OCI-LY7 (cell line): ENCODE measurements at regions not wholly inside any gene's neighbourhood (a gene's known extent, or its start where the extent isn't known, plus 50 kb on each side); places are given as distances from the start of the nearest gene placed in this dataset.

ENCODE experiments used
- EZH2phosphoT487 ChIP-seq: fragments of 200-600 bp; sonication (generic); IDR thresholded peaks from 2 replicates; pipeline ENCODE4 v1.6.1; 2018; ENCODE audit warnings: low read depth, borderline replicate concordance, mild to moderate bottlenecking, mixed run types, antibody characterized with exemption, low read length, moderate library complexity, mixed read lengths
- TF ChIP-seq, protein P1 (sequence below): fragments of 200-600 bp; sonication (generic); conservative IDR thresholded peaks from 2 replicates; pipeline ENCODE4 v1.5.1; 2014; ENCODE audit warnings: mild to moderate bottlenecking, antibody characterized with exemption, low read length, moderate library complexity, mixed read lengths

DNA sequence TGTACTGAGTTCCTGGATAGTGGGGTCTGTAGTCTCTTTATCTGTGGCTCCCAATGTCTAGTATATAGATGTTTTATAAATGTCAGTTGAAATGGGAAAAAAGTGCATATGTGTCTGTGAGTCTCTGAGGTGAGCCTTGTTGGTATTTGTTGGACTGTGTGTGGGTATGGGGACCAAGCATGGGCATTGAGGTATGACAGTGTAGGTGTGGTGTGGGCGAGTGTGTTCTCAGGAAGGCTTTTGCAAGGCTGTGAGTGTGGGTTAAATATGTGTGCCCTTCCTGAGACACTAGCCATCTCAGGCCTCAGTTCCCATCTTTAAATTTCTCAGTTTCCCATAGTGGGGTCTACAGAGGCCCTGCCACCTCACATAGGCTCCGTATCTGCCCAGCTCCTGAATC is 440.2 kb upstream of the CCL2 start:
- TF ChIP-seq, protein P1, sequence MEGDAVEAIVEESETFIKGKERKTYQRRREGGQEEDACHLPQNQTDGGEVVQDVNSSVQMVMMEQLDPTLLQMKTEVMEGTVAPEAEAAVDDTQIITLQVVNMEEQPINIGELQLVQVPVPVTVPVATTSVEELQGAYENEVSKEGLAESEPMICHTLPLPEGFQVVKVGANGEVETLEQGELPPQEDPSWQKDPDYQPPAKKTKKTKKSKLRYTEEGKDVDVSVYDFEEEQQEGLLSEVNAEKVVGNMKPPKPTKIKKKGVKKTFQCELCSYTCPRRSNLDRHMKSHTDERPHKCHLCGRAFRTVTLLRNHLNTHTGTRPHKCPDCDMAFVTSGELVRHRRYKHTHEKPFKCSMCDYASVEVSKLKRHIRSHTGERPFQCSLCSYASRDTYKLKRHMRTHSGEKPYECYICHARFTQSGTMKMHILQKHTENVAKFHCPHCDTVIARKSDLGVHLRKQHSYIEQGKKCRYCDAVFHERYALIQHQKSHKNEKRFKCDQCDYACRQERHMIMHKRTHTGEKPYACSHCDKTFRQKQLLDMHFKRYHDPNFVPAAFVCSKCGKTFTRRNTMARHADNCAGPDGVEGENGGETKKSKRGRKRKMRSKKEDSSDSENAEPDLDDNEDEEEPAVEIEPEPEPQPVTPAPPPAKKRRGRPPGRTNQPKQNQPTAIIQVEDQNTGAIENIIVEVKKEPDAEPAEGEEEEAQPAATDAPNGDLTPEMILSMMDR: no peak
- no peak for TF ChIP-seq EZH2phosphoT487
